ENCODE measurements at regions not wholly inside any gene's neighbourhood (a gene's known extent, or its start where the extent isn't known, plus 50 kb on each side); places are given as distances from the start of the nearest gene placed in this dataset.

GRCh38 chr16:51474414-51475091 is 323.5 kb upstream of the SALL1 start:
- TF ChIP-seq EZH2phosphoT487 (IDR thresholded peaks at IDR 0.05; ENCODE audit: low read depth), result no peak
- TF ChIP-seq CTCF (IDR thresholded peaks at IDR 0.05; ENCODE audit: low read depth, low read length), result no peak
- no peak overlapping the region for H3K4me2 ChIP-seq (ENCODE audit: low read length)
- H3K4me3 ChIP-seq (ENCODE audit: low read length), result no peak overlapping the region
- H3K27me3 ChIP-seq (ENCODE audit: low read depth, low read length), result no peaks in the 10 kb centered on the region
- H3K9me3 ChIP-seq (ENCODE audit: insufficient read depth, low read length), result no peaks in the 10 kb centered on the region
- no peak overlapping the region for H3K27ac ChIP-seq (ENCODE audit: low read length)
- no peaks in the 10 kb centered on the region for H3K79me2 ChIP-seq (ENCODE audit: low read length)
- H4K20me1 ChIP-seq (ENCODE audit: insufficient read depth, low read length), result no peaks in the 10 kb centered on the region
- no peaks in the 10 kb centered on the region for H3K36me3 ChIP-seq (replicated peaks; ENCODE audit: low read depth, low read length)
- no peak overlapping the region for H2AFZ ChIP-seq (ENCODE audit: low read depth, low read length)
- no peaks in the 10 kb centered on the region for H3K4me1 ChIP-seq (ENCODE audit: low read length)
- no peak overlapping the region for H3K9ac ChIP-seq (ENCODE audit: low read length)

GRCh38 chr16:51473091-51473490 is 322.0 kb upstream of the SALL1 start:
- no peaks in the 10 kb centered on the region for H3K27me3 ChIP-seq (ENCODE audit: low read depth, low read length)
- no peaks in the 10 kb centered on the region for H3K79me2 ChIP-seq (ENCODE audit: low read length)
- H3K9ac ChIP-seq (ENCODE audit: low read length), result no peak overlapping the region
- TF ChIP-seq EZH2phosphoT487 (IDR thresholded peaks at IDR 0.05; ENCODE audit: low read depth), result no peak
- TF ChIP-seq CTCF (IDR thresholded peaks at IDR 0.05; ENCODE audit: low read depth, low read length), result no peak
- no peaks in the 10 kb centered on the region for H4K20me1 ChIP-seq (ENCODE audit: insufficient read depth, low read length)
- H3K4me2 ChIP-seq (ENCODE audit: low read length), result no peak overlapping the region
- no peak overlapping the region for H2AFZ ChIP-seq (ENCODE audit: low read depth, low read length)
- H3K27ac ChIP-seq (ENCODE audit: low read length), result no peak overlapping the region
- no peak overlapping the region for H3K4me3 ChIP-seq (ENCODE audit: low read length)
- no peaks in the 10 kb centered on the region for H3K36me3 ChIP-seq (replicated peaks; ENCODE audit: low read depth, low read length)
- H3K4me1 ChIP-seq (ENCODE audit: low read length), result no peaks in the 10 kb centered on the region
- no peaks in the 10 kb centered on the region for H3K9me3 ChIP-seq (ENCODE audit: insufficient read depth, low read length)

- Histone ChIP-seq H3K27ac (ENCODE audit: low read length) (no peak overlapping the region), H3K4me1 (ENCODE audit: low read length) (no peaks in the 10 kb centered on the region), H3K4me2 (ENCODE audit: low read length) (no peak overlapping the region), H3K9me3 (ENCODE audit: insufficient read depth, low read length) (no peaks in the 10 kb centered on the region), H2AFZ (ENCODE audit: low read depth, low read length) (no peak overlapping the region), H4K20me1 (ENCODE audit: insufficient read depth, low read length) (no peaks in the 10 kb centered on the region), H3K27me3 (ENCODE audit: low read depth, low read length) (no peaks in the 10 kb centered on the region), H3K79me2 (ENCODE audit: low read length) (no peaks in the 10 kb centered on the region), H3K9ac (ENCODE audit: low read length) (no peak overlapping the region), H3K36me3 (replicated peaks; ENCODE audit: low read depth, low read length) (no peaks in the 10 kb centered on the region), H3K4me3 (ENCODE audit: low read length) (no peak overlapping the region)
- TF ChIP-seq EZH2phosphoT487 (IDR thresholded peaks at IDR 0.05; ENCODE audit: low read depth), result no peak
- TF ChIP-seq CTCF (IDR thresholded peaks at IDR 0.05; ENCODE audit: low read depth, low read length), result no peak
Observed at GRCh38 chr16:51470492-51470891, 319.4 kb upstream of the SALL1 start.

- Histone ChIP-seq H3K9me3 (ENCODE audit: insufficient read depth, low read length) (no peaks in the 10 kb centered on the region), H3K9ac (ENCODE audit: low read length) (no peak overlapping the region), H3K27ac (ENCODE audit: low read length) (no peak overlapping the region), H3K79me2 (ENCODE audit: low read length) (no peaks in the 10 kb centered on the region), H3K36me3 (replicated peaks; ENCODE audit: low read depth, low read length) (no peaks in the 10 kb centered on the region), H4K20me1 (ENCODE audit: insufficient read depth, low read length) (no peaks in the 10 kb centered on the region), H3K4me1 (ENCODE audit: low read length) (no peaks in the 10 kb centered on the region), H2AFZ (ENCODE audit: low read depth, low read length) (no peak overlapping the region), H3K4me3 (ENCODE audit: low read length) (no peak overlapping the region), H3K27me3 (ENCODE audit: low read depth, low read length) (no peaks in the 10 kb centered on the region), H3K4me2 (ENCODE audit: low read length) (no peak overlapping the region)
- TF ChIP-seq CTCF (IDR thresholded peaks at IDR 0.05; ENCODE audit: low read depth, low read length), result no peak
Observed at GRCh38 chr16:51464996-51465395, 313.9 kb upstream of the SALL1 start.
